Thyroid gland (tissue), 4 donors: ENCODE measurements at regions not wholly inside any gene's neighbourhood (a gene's known extent, or its start where the extent isn't known, plus 50 kb on each side); places are given as distances from the start of the nearest gene placed in this dataset.

ENCODE experiments used
- POLR2A ChIP-seq, 2 donors: fragments of 450-650 bp; IDR thresholded peaks; one replicate each; pipeline ENCODE4 v1.6.1; 2017; ENCODE audit warnings: antibody characterized with exemption in 2 of 2, mild to moderate bottlenecking in 2 of 2, moderate library complexity in 1 of 2
- TF ChIP-seq, protein P1 (sequence below), 6 experiments: fragments of 200-600 bp in 3 of 6; fragments of 450-650 bp in 3 of 6; sonication (generic) in 3 of 6; IDR thresholded peaks; one replicate each; pipeline ENCODE4 v1.5.1; 2016 to 2019; ENCODE audit warnings: antibody characterized with exemption in 6 of 6, mild to moderate bottlenecking in 2 of 6, inconsistent platforms in 1 of 6, moderate library complexity in 1 of 6

DNA sequence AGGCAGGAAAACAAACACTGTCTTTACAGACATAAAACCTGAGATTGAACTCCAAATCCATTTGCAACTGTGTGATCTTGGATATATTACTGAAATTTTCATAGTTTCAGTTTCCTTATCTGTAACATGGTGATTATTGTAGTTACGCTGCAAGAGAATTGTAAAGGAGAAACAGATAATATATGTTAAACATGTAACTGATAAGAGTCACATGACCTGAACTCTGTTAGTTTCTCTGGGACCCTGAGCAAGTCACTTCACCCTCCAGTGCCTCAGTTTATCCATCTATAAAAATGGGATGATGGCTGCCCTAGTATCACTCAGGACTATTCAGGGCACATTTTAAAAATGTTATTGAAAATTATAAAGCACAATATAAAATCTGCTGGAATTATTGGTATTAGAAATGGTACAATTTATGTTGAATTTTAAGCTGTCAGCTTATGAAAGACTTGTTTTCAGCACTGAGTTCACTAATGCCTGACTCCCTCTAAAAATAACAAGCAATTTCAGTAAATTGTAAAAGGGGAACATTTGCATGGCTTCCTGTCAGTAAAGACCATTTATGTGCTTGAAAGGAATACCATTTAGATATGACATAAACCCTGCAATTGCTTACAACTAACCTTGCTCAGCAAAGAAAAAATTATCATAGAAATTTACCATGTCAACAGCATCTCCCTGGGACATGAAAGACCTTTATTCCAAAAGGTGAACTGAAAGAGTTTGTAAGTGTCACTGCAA is 393.5 kb downstream of the RAD51AP2 start:
- TF ChIP-seq, protein P1, sequence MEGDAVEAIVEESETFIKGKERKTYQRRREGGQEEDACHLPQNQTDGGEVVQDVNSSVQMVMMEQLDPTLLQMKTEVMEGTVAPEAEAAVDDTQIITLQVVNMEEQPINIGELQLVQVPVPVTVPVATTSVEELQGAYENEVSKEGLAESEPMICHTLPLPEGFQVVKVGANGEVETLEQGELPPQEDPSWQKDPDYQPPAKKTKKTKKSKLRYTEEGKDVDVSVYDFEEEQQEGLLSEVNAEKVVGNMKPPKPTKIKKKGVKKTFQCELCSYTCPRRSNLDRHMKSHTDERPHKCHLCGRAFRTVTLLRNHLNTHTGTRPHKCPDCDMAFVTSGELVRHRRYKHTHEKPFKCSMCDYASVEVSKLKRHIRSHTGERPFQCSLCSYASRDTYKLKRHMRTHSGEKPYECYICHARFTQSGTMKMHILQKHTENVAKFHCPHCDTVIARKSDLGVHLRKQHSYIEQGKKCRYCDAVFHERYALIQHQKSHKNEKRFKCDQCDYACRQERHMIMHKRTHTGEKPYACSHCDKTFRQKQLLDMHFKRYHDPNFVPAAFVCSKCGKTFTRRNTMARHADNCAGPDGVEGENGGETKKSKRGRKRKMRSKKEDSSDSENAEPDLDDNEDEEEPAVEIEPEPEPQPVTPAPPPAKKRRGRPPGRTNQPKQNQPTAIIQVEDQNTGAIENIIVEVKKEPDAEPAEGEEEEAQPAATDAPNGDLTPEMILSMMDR (IDR thresholded peaks at IDR 0.05) = no peak
- no peak for TF ChIP-seq POLR2A (IDR thresholded peaks at IDR 0.05)
